ENCODE measurements at regions not wholly inside any gene's neighbourhood (a gene's known extent, or its start where the extent isn't known, plus 50 kb on each side); places are given as distances from the start of the nearest gene placed in this dataset.

DNA sequence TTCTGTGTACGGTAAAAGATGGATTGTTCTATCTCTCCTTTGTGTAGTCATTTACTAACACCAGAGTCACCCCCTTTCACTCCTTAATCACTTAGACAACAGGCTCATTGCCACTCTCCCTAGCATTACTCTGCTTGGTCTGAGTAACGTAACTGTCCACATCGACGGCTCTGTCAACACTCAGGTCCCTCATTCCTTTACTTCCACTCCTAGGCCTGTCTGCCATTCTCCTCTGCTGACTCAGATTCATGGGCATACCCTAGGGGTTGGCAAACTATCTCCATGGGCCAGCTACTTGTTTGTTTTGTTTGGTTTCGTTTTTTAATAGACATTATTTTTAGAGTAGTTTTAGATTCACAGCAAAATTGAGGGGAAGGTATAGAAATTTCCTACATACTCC lies 243.9 kb downstream of the NR4A2 start:
- no peak for DNase-seq (ENCODE audit: low read depth in 3 of 3)

DNA sequence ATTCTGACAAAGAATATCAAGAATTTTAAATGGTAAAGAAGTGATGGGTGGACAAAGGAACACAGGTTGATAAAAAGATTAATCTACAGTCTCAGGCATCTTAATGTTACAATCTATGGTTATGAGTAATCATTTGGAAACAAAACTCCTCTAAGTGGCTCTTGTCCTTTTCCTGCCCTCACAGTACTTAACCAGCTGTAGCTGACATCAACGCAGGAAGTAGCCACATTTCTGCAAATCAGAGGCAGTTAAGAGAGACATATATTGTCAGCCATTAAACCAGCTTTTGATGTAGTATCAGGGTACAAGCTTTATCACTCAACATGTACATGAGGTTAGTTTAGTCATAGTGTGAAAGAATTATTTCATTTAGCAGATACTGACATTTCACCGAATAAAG lies 244.6 kb downstream of the NR4A2 start:
- no peak for DNase-seq (ENCODE audit: low read depth in 3 of 3)

- no peak for DNase-seq (ENCODE audit: low read depth in 3 of 3)
These were observed 248.6 kb downstream of the NR4A2 start for GRCh38 chr2:156083763-156084493.

GRCh38 chr2:156079845-156080244 lies 252.7 kb downstream of the NR4A2 start:
- no peak for DNase-seq (ENCODE audit: low read depth in 3 of 3)

DNA sequence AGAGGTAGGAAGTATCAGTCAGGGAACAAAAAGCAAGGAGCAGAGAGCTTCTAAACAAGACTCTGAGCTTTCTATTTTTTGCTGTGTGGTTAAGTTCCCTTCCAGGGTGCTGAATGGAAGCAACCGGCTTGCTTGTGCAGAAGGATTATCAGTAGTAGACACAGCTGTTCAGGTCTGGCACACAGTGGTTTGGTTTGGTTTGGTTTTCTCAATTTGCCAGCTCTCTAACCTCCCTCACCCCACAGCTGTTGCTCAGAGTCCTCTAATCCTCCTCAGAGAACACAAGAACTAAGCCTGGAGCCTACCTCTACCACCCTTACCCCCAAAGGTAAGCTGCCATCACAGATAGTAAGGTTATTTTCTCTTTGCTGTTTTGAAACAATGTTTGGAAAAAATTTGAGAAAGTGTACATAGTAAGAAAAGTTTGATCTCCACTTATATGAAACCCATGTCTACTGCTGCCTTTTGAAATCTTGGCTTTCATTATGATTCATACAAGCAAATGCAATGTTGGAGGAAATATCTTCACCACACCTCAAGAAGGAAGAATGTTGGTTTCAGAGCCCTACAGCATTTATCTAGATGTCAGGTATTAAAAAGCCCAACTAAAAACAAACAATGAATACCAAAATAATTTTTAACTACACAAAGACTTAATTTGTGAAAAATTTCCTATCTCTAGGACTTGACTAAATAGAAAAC lies 255.3 kb downstream of the NR4A2 start:
- no peak for DNase-seq (ENCODE audit: low read depth in 3 of 3)

GRCh38 chr2:156065912-156066311 lies 266.6 kb downstream of the NR4A2 start:
- DNase-seq (ENCODE audit: low read depth in 3 of 3), result no peak

DNA sequence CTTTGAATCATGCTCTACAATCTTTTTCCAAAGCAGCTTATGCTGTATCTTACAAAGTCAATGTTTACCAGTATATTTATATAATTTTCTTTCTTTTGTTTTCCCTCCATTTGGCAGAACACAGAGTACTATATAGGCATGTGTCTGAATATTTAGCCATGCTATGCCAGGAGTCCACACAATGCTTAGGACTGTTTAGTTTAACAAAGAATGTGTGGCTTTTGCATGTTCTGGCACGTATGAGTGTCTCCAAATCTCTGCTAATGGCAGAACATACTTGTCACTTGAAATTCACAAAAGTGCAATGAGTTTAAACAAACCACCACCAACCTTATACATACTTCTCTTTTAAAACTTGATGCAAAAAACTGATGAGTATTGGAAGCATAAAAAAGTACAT lies 268.0 kb downstream of the NR4A2 start:
- no peak for DNase-seq (ENCODE audit: low read depth in 3 of 3)

DNA sequence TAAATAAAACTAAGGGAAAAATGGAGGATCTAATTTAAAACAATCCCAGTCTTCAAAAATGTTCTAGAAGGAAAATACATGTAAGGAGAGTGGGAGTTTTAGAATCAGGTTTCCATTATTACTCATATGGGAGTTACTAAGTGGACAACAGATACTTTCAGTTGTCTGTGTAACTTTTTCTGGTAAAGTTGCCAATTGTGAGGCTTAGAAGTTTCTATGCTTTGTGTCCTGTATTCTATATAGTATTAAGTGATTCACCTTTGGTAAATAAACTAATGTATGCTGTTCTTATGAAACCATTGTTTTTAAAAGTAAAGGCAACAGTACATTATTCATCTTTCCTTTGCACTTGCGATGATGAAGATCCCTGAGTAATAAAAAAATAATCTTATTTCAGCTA lies 274.9 kb downstream of the NR4A2 start:
- DNase-seq (ENCODE audit: low read depth in 3 of 3), result no peak

DNA sequence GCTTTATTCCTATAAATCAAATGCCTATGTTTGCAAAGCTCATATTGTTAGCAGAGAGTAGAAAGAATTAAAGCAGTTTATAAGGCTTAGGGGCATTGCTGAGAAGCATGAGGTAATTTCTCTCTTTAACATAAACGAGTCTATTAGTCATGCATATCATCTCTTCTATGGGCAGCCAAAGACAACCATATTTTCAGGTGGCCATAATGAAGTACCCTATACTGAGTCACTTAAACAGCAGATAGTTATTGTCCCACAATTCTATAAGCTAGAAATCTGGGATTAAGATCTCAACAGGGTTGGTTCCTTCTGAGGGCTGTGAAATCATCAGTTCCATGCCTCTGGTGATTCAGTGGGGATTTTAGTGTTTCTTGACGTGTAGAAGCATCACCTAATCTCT lies 277.5 kb downstream of the NR4A2 start:
- DNase-seq (ENCODE audit: low read depth in 3 of 3), result no peak

GRCh38 chr2:156046900-156047299 lies 285.6 kb downstream of the NR4A2 start:
- DNase-seq (ENCODE audit: low read depth in 3 of 3), result no peak

DNA sequence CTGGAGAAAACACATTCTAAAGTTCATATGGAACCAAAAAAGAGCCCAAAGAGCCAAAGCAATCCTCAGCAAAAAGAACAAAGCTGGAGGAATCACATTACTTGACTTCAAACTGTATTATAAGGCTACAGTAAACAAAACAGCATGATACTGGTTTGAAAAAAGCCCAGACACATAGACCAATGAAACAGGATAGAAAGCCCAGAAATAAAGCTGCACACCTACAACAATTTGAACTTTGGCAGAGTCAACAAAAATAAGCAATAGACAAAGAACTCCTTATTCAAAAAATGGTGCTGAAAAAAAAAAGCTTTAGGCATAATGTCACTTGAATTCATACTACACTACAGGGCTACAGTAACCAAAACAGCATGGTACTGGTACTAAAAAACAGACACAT lies 289.6 kb downstream of the NR4A2 start:
- no peak for DNase-seq (ENCODE audit: low read depth in 3 of 3)

DNA sequence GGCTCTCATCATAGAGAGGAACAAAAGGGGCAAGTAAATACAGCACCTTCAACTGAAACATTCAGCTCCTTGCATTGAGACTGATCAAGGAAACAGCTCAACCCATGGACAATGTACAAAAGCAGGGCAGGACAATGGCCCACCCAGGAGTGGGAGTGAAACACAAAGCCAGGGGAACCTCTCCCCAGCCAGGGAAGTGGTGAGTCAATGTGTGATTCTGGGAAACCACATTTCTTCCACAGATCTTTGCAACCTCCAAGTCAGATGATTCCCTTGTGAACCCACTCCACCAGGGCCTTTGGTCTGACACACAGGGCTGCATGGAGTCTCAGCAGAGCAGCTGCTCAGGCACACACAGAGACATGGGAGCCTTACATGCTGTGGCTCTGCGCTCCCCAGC lies 294.5 kb downstream of the NR4A2 start:
- no peak for DNase-seq (ENCODE audit: low read depth in 3 of 3)

- no peak for DNase-seq (ENCODE audit: low read depth in 3 of 3)
These were observed 295.0 kb downstream of the NR4A2 start for GRCh38 chr2:156037482-156037881.

- no peak for DNase-seq (ENCODE audit: low read depth in 3 of 3)
These were observed 301.4 kb downstream of the NR4A2 start for GRCh38 chr2:156031121-156031520.

DNA sequence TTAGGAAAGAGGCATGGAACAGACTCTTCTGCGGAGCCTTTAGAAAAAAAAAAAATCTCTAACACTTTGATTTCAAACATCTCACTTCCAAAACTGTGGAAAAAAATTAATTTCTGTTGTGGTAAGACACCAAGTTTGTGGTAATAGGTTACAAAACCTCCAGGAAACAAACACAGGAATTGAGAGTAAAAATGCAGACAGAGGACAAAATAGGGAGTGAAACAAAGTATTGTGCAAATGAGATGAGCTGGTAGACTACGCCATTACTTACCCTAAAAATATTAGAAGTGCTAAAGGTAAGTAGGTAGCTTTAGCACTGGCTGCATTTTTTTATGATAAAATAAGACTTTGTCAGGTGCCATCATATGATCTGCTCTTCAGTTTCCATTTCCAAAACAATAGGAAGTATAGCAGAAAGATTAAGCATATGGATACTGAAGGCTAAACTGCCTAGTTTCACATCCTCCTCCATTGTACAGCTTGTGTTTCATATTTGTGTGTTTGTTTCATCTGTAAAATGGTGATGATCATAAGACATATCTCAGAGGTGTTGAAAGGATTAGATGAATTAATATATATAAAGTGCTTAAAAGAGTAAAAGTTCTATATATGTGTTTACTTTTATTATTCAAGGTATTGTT lies 309.2 kb downstream of the NR4A2 start:
- no peak for DNase-seq (ENCODE audit: low read depth in 3 of 3)

DNA sequence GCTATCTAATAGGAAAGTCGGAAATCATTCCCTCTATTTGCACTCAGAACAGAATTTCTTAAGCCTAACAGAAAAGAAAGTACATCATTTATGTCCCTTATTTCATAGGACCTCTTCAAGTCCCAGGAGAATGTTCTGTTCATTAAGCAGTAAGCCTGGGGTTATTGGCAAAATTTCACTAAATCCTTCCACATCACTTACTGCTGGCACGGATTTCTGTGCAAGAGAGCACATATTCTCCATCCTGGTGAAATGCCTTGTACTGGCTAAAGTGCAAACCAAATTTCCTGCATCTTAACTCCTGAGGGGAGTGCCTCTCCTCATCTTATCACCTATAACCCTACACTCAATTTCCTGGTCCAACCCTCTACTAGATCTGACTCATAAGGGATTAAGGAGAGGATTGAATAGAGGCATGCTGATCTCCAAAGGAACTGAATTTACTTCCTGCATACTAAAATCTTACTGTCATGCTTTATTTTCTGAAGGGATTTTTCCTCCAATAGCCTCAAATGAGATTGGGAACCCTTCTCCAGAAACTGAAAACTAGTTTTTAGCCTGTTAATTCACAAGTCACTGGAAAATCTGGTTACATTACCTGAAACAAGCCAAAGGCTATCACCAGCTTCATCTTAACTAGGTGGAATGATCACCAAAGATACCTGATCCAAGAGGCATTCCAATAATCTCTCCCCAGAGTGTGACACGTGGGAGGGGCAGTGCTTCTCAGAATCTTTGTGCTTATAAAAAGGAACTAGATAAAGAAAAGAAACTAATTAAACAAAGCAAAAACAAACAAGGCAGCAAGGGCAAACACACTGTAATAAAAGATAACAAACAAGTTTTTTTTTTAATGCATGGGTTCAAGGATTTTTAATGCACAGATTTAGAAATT lies 311.1 kb downstream of the NR4A2 start:
- no peak for DNase-seq (ENCODE audit: low read depth in 3 of 3)

- no peak for DNase-seq (ENCODE audit: low read depth in 3 of 3)
These were observed 313.2 kb downstream of the NR4A2 start for GRCh38 chr2:156019341-156019740.

- no peak for DNase-seq (ENCODE audit: low read depth in 3 of 3)
These were observed 315.1 kb downstream of the NR4A2 start for GRCh38 chr2:156017341-156017885.

DNA sequence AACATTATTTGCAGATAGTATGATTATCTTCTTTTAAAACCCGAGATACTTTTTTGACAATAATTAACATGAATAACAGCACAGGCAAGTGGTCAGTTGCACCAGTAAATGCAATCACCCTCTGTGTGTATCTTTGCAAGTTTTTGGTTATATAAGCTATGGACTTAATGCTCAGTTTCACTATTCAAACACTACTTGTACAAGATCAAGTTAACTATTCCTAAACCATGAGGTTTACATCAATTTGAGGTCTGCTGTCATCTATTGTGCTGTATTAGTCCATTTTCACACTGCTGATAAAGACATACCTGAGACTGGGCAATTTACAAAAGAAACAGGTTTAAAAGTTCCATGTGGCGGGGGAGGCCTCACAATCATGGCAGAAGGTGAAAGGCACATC lies 323.2 kb downstream of the NR4A2 start:
- no peak for DNase-seq (ENCODE audit: low read depth in 3 of 3)

GRCh38 chr2:156006721-156007618 lies 325.6 kb downstream of the NR4A2 start:
- DNase-seq (ENCODE audit: low read depth in 3 of 3), result no peak

Data from stimulated activated CD4-positive, alpha-beta T cell treated with anti-CD3 and anti-CD28 coated beads, TNF-alpha, amount 100 ng/mL, for 24 hours (primary cell).